HG03354 (cell line): ENCODE measurements at regions not wholly inside any gene's neighbourhood (a gene's known extent, or its start where the extent isn't known, plus 50 kb on each side); places are given as distances from the start of the nearest gene placed in this dataset.
"Not testable (repeated sequence)": the region's sequence is repeated elsewhere in the genome, so short reads cannot be mapped to it uniquely, and the experiment has no call there.

Source experiments
- ATAC-seq: cut with Tn5 transposase; IDR thresholded peaks from one replicate; pipeline ENCODE4 v1.9.1; 2021; ENCODE audit warnings: mild to moderate bottlenecking; ENCODE audit not compliant: unreplicated experiment, poor library complexity, severe bottlenecking

DNA sequence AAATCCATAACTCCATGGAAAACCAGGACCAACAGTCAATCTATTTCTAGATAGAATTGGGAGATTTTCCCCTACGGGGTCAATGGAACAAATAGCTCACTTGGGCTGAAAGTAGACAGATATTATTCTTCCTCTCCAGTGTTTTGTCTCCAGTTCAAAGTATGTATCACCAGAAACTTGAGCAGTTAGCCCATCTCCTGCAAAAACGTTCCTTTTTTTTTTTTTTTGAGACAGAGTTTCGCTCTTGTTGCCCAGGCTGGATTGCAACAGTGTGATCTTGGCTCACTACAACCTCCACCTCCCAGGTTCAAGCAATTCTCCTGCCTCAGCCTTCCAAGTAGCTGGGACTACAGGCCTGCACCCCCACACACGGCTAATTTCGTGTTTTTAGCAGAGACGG is 390.0 kb upstream of the AUTS2 start:
- ATAC-seq, result no peak

DNA sequence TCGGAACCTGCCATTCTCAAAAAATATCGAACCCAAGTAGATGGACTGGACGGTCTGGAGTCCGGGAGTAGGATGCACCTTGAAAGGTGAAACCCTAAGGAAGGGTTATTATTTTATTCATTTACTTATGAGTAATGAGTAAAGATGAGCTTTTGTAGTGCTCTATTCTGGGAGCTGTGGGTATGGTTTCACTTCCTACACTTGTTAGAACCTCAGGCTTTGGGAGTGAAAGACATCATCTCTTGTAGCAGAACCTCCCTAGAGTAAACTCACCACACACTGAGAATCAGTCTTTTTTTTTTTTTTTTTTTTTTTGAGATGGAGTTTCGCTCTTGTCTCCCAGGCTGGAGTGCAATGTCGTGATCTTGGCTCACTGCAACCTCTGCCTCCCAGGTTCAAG is 389.4 kb upstream of the AUTS2 start:
- no peak for ATAC-seq

DNA sequence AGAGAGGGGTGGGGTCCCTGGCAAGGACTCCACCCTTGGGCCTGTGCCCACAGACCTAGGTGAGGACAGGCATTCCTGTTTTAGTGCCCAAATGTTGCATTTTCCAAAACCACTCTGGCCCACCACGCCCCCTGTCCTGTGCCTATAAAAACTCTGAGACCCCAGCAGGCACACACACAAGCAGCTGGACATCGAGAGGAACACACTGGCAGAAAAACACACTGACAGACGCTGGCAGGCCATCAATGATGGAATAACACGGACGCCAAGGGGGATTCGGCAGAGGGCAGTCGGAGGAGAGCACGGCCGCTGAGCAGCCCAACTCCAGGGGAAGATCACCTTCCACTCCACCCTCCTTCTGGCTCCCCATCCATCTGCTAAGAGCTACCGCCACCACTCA is 386.9 kb upstream of the AUTS2 start:
- ATAC-seq, result no peak

- ATAC-seq, result no peak
Measured at GRCh38 chr7:69211739-69212138, 386.5 kb upstream of the AUTS2 start.

- no peak for ATAC-seq
Measured at GRCh38 chr7:69213878-69214277, 384.4 kb upstream of the AUTS2 start.

DNA sequence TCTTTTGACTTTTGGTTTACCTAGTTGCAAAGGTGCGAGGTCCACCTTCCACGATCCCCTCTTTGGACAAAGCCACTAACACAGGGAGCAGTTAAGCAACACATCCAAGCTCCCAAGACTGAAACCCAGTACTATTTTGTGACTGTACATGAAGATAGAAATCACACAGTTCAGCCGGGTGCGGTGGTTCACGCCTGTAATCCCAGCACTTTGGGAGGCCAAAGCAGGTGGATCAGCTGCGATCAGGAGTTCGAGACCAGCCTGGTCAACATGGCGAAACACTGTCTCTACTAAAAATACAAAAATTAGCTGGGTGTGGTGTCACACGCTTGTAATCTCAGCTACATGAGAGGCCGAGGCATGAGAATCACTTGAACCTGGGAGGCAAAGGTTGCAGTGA is 382.8 kb upstream of the AUTS2 start:
- not testable (repeated sequence) for ATAC-seq

DNA sequence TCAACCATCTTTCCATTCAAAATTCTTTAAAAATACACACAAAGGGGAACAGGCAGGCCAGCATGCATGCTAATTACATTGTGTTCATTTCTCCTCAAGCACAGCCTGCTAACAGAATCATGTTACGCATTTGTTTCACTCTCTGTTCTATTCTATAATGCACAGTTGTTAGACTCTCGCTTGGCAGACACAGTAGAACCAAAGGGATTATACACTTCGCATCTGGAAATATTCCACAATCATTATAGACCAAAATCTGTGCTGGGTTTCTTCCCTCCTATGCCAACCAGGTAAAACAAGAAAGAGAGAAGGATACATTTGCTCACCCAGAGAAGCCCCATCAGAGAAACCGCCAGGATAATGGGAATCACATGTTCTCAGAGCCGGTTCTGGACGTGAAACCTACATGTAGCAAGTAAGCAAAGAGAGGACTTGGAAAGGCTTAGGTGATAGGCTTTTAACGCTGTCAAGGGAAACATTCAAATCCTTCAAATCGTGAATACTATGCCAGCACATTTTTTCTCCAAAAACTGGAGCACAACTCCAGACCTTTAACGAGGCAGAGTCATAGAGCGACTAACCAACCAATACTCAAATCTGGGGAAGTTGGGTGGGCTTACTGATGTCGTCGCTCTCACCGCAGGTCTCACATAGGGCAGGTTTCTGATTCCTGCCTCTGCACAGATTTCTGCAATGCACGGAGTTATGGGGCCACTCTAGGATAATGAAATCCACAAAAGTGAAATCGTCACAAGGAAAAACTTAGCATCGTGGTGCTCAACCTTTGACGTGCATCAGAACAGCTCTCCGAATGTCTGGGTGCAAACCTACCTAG is 380.5 kb upstream of the AUTS2 start:
- ATAC-seq, result no peak

GRCh38 chr7:69218576-69218975 is 379.7 kb upstream of the AUTS2 start:
- no peak for ATAC-seq

DNA sequence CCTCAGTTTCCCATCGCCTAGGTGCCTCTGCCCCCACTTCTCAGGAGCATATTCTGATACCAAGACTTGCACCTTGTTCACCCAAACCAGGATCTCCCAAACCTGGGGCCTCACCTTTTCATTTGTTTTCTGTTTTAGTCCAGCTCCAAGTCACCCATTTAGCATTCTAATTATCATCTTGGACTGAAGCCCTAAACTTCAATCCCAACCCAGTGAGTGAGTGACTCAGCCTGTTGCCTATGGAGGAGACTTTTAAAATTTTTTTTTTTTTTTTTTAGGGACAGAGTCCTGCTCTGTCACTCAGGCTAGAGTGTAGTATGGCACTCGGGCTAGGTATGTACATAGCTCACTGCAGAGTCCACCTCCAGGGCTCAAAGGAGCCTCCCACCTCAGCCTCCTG is 378.9 kb upstream of the AUTS2 start:
- no peak for ATAC-seq

- ATAC-seq, result no peak
Measured at GRCh38 chr7:69225259-69225943, 372.9 kb upstream of the AUTS2 start.

DNA sequence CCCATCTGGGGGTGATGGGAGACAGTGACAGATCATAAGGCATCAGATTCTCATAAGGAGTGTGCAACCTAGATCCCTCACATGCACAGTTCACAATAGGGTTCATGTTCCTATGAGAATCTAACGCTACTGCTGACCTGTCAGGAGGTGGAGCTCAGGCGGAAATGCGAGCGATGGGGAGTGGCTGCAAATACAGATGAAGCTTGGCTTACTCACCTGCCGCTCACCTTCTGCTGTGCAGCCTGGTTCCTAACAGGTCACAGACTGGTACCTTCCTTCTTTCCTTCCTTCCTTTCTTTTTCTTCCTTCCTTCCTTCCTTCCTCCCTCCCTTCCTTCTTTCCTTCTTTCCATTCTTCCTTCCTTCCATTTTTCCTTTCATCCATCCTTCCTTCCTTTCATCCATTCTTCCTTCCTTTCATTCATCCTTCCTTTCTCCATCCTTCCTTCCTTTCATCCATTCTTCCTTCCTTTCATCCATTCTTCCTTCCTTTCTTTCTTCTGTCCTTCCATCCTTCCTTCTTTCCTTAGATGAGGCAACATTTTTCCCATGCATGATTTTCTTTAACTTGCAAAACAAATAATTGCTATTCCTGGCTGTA is 370.0 kb upstream of the AUTS2 start:
- no peak for ATAC-seq

GRCh38 chr7:69232445-69233376 is 365.6 kb upstream of the AUTS2 start:
- no peak for ATAC-seq

DNA sequence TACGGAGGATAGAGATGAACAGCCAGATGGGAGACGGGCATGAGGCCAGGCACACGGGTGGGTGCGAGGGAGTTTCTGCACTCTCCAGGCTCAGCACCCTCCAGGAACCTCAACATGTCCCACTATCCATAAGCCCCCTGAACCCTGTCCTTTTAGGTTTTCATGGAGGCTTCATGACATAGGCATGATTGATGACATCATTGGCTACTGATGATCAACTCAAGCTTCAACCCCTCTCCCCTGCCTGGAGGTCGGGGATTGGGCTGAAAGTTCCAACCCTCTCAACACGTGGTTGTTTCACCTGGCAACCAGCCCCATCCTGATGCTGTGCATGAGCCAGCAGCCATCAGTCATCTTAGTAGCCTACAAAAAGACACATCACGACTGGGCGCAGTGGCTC is 360.7 kb upstream of the AUTS2 start:
- ATAC-seq, result no peak

DNA sequence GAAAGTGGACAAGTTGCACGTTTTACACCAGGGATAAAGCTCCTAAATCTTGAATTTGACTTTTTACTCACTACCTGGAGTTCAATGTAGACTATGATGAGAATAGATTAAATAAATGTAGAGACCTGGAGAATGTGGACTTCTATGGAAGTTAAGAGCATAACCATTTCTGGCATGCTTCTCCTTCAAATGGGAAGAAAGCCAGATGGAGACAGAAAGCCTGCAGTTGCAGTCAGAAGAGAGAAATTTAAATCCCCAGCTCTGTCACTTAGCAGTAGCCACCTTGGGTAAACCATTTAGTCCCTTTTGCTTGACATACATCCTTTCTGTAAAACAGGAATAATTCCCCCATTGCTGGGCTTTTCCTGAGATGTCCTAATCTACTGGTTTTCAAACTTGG is 355.3 kb upstream of the AUTS2 start:
- ATAC-seq, result no peak

DNA sequence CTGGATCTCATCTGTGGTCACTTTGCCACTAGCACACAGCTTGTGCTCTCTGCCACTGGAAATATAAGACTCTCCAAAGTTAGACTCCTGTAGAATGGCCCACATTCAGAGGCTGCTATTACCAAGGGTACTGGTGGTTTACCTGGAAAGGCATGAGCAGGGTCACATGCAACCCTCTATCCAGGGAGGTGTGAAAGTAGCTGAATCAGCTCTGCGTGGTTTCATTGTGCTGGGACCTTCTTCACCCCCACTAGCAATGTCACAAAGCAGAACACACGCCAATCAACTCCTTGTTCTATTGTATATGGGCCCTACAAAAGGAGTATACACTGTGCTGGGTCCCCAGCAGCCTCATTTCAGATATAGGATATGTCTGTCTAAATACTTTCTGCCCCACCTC is 353.6 kb upstream of the AUTS2 start:
- ATAC-seq, result no peak

DNA sequence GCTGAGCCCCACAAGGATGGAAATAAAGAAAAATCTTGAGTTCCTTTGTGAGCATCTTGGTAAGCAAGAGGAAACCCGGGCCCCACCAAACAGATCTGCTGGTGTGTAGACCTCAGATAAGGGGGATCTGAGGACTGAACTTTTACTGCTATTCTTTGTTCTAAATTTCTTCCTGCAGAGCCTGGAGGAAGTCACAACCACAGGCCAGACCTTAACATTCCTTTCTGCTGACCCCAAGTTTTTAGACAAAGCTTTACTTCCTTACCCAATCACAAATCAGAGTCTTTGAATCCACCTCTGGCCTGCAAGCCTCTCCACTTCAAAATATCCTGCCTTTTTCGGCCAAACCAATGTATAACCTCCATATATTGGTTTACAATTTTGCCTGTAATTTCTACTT is 352.6 kb upstream of the AUTS2 start:
- ATAC-seq, result no peak

DNA sequence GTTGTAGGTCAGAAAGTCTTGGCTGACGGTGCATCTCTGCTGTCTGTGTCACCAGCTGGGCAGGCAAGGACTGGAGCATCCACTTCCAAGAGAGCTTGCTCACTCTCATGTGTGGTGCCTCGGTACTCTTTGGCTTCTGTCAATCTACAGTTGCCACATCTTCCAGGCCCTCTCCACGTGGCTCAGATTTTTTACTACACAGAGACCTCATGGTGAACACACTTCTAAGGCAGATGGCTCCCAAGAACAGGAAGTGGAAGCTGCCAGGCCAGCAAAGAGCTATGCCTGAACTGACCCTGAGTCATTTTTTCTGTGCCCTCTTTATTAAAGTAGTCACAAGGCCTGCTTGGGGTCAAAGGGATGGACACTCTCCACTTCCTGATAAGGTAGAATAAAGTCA is 351.5 kb upstream of the AUTS2 start:
- no peak for ATAC-seq

DNA sequence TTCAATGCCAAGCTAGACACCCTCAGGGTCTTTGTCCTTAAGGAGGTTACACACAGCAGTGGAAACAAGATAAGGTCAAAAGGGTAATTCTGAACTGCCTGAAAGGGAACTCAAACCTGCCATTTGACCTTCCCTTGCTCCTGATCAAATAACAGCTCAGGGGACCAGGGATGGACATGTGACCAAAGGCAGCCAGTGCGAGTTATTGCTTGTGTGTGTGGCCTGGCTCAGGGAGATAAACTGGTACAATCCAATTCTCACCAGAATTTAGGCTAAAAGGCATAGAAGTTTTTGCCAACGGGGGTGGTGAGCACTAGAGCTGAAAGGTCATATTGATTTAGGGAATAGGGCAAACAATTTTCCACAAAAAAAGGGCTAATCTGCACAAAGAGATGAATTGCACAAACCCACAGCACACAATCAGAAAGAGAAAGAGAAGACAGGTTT is 349.9 kb upstream of the AUTS2 start:
- ATAC-seq, result not testable (repeated sequence)

DNA sequence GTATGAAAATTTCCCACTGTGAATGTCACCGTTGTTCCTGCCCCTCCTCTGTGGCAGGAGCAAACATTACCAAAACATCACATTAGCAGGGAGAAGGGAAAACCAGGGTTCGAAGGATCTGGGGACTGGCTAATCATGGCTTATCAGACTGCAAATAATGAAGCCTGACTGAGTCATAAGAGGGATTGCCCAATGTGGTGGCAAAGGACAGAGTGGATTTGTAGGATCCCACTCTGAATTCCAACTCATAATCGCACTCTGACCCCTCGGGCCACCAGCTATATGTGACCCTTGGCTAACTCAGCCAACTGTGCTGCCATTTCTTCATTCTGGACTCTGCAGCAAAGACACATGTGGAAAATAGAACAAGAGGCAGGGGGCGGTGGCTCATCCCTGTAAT is 347.3 kb upstream of the AUTS2 start:
- ATAC-seq, result no peak

- no peak for ATAC-seq
Measured at GRCh38 chr7:69254643-69255042, 343.6 kb upstream of the AUTS2 start.
